Right lobe of liver (tissue), 6 donors: ENCODE measurements at regions not wholly inside any gene's neighbourhood (a gene's known extent, or its start where the extent isn't known, plus 50 kb on each side); places are given as distances from the start of the nearest gene placed in this dataset.

Experiments used
- ATAC-seq, 4 donors: fragments of 200-7000 bp; cut with Tn5 transposase; one replicate each; pipeline ENCODE4 v1.9.1; 2020; ENCODE audit warnings: mild to moderate bottlenecking in 4 of 4, moderate library complexity in 4 of 4
- DNase-seq, 3 donors: peaks; one replicate each; pipeline ENCODE4 v3.0.0-alpha.2; 2020
- H3K27ac ChIP-seq, 3 donors: fragments of 200-600 bp; one replicate each; pipeline ENCODE4 v1.8.0; 2022
- H3K27me3 ChIP-seq, 2 donors: fragments of 200-600 bp; one replicate each; pipeline ENCODE4 v1.8.0; 2022
- H3K36me3 ChIP-seq, 4 donors: fragments of 200-600 bp; sonication (generic) in 1 of 4; one replicate each; pipeline versions ENCODE4 v1.5.1 to v1.8.0; 2017 to 2022; ENCODE audit warnings: control low read depth in 1 of 4
- H3K4me1 ChIP-seq, 4 donors: fragments of 200-600 bp; sonication (generic) in 1 of 4; one replicate each; pipeline versions ENCODE4 v1.5.1 to v1.8.0; 2017 to 2022; ENCODE audit warnings: control low read depth in 1 of 4
- H3K4me3 ChIP-seq, 3 donors: fragments of 200-600 bp; one replicate each; pipeline ENCODE4 v1.8.0; 2022
- H3K9me3 ChIP-seq, 4 donors: fragments of 200-600 bp; sonication (generic) in 1 of 4; one replicate each; pipeline versions ENCODE4 v1.5.1 to v1.8.0; 2017 to 2022; ENCODE audit warnings: control low read depth in 1 of 4
- CTCF ChIP-seq, 4 donors: fragments of 200-600 bp in 3 of 4; fragments of 450-650 bp in 1 of 4; IDR thresholded peaks; one replicate each; pipeline versions ENCODE4 v1.5.1 to v1.8.0; 2016 to 2022; ENCODE audit warnings: antibody characterized with exemption in 4 of 4, mild to moderate bottlenecking in 2 of 4
- POLR2A ChIP-seq: fragments of 450-650 bp; IDR thresholded peaks from one replicate; pipeline ENCODE4 v1.6.1; 2017; ENCODE audit warnings: antibody characterized with exemption, mild to moderate bottlenecking
- WGBS: methylation state at CpG from one replicate; pipeline ENCODE4 v1.1.6; 2018; ENCODE audit warnings: low coverage, low lambda C conversion rate; ENCODE audit not compliant: insufficient coverage; ENCODE audit errors: missing lambda C conversion rate; 5-methylcytosine and 5-hydroxymethylcytosine counted together
- intact Hi-C, 2 donors: fragments of 100-400 bp; cut with DNase I; formaldehyde crosslinking; loops; one replicate each; pipeline versions ENCODE4 v1.11.2 to v1.14.1; 2022
- donor health status: DM: no; HTN: yes; CAD: no.
- donor health status: DM: no; HTN: no; CAD: no.
- donor health status: DM: no; HTN: no; CAD: no.
- donor health status: DM: no; HTN: yes; CAD: no.
- donor health status: DM: no; HTN: yes; CAD: no.

GRCh38 chr4:137664416-137664815, 132.1 kb upstream of the PCDH18 start:
- H3K4me1 ChIP-seq: no peaks in the 10 kb centered on the region
- H3K36me3 ChIP-seq: no peaks in the 10 kb centered on the region
- H3K27me3 ChIP-seq: no peaks in the 10 kb centered on the region
- 37% methylated on average over 2 of the region's 2 CpGs for WGBS
- TF ChIP-seq POLR2A: no peak
- no peak for TF ChIP-seq CTCF (IDR thresholded peaks at IDR 0.05)
- intact Hi-C loops: no loop called here
- no peaks in the 10 kb centered on the region for H3K9me3 ChIP-seq
- H3K4me3 ChIP-seq: no peak overlapping the region
- ATAC-seq (no peak), DNase-seq (no peak)
- no peak overlapping the region for H3K27ac ChIP-seq

GRCh38 chr4:137664046-137664387, 131.7 kb upstream of the PCDH18 start:
- TF ChIP-seq POLR2A (no peak), CTCF (IDR thresholded peaks at IDR 0.05) (no peak)
- WGBS: 0% methylated on average over 1 of the region's 1 CpG
- no peaks in the 10 kb centered on the region for H3K4me1 ChIP-seq
- no peak overlapping the region for H3K4me3 ChIP-seq
- ATAC-seq (no peak), DNase-seq (no peak)
- no peak overlapping the region for H3K27ac ChIP-seq
- intact Hi-C loops: no loop called here
- H3K36me3 ChIP-seq: no peaks in the 10 kb centered on the region
- no peaks in the 10 kb centered on the region for H3K9me3 ChIP-seq
- no peaks in the 10 kb centered on the region for H3K27me3 ChIP-seq

- ATAC-seq (no peak), DNase-seq (no peak)
- 52% methylated on average over 4 of the region's 5 CpGs for WGBS
- H3K4me1 ChIP-seq: no peaks in the 10 kb centered on the region
- no peaks in the 10 kb centered on the region for H3K36me3 ChIP-seq
- intact Hi-C loops: no loop called here
- no peak overlapping the region for H3K27ac ChIP-seq
- no peaks in the 10 kb centered on the region for H3K27me3 ChIP-seq
- H3K9me3 ChIP-seq: no peaks in the 10 kb centered on the region
- no peak overlapping the region for H3K4me3 ChIP-seq
- no peak for TF ChIP-seq POLR2A
- no peak for TF ChIP-seq CTCF (IDR thresholded peaks at IDR 0.05)
Observed at GRCh38 chr4:137663251-137664045, 131.2 kb upstream of the PCDH18 start.

- Histone ChIP-seq H3K36me3 (no peaks in the 10 kb centered on the region), H3K4me1 (no peaks in the 10 kb centered on the region), H3K9me3 (no peaks in the 10 kb centered on the region), H3K27ac (no peak overlapping the region), H3K4me3 (no peak overlapping the region), H3K27me3 (no peaks in the 10 kb centered on the region)
- no peak for TF ChIP-seq CTCF (IDR thresholded peaks at IDR 0.05)
- no peak for TF ChIP-seq POLR2A
- ATAC-seq (no peak), DNase-seq (no peak)
- 40% methylated on average over 1 of the region's 2 CpGs for WGBS
- intact Hi-C loops: no loop called here
Observed at GRCh38 chr4:137661693-137662092, 129.4 kb upstream of the PCDH18 start.
